Ovary (tissue), 3 donors: ENCODE measurements at regions not wholly inside any gene's neighbourhood (a gene's known extent, or its start where the extent isn't known, plus 50 kb on each side); places are given as distances from the start of the nearest gene placed in this dataset.

Experiments used
- CTCF ChIP-seq, 3 donors: fragments of 450-650 bp in 2 of 3; fragments of 200-600 bp in 1 of 3; IDR thresholded peaks; one replicate each; pipeline versions ENCODE4 v1.5.1 to v1.8.0; 2016 to 2022; ENCODE audit warnings: antibody characterized with exemption in 3 of 3, mild to moderate bottlenecking in 1 of 3
- EP300 ChIP-seq: sonication (generic); formaldehyde crosslinking; IDR thresholded peaks from one replicate; pipeline ENCODE4 v1.6.1; 2017; ENCODE audit warnings: antibody characterized with exemption
- POLR2A ChIP-seq: fragments of 450-650 bp; IDR thresholded peaks from one replicate; pipeline ENCODE4 v1.6.1; 2017; ENCODE audit warnings: antibody characterized with exemption, mild to moderate bottlenecking, moderate library complexity
- donor health status: DM: no; HTN: no; CAD: no.

- no peak for TF ChIP-seq CTCF (IDR thresholded peaks at IDR 0.05)
- no peak for TF ChIP-seq EP300
- no peak for TF ChIP-seq POLR2A
Measured at GRCh38 chr5:167425161-167425560, 866.3 kb upstream of the WWC1 start.
